NCI-H1048 (cell line): ENCODE measurements at regions not wholly inside any gene's neighbourhood (a gene's known extent, or its start where the extent isn't known, plus 50 kb on each side); places are given as distances from the start of the nearest gene placed in this dataset.
"Not testable (repeated sequence)": the region's sequence is repeated elsewhere in the genome, so short reads cannot be mapped to it uniquely, and the experiment has no call there.

Experiments
- DNase-seq: peaks from one replicate; lab custom pipeline; 2025; lab: John Stamatoyannopoulos, UW

- no peak for DNase-seq
Observed at GRCh38 chr21:28419811-28420210, 572.9 kb downstream of the LTN1 start.

DNA sequence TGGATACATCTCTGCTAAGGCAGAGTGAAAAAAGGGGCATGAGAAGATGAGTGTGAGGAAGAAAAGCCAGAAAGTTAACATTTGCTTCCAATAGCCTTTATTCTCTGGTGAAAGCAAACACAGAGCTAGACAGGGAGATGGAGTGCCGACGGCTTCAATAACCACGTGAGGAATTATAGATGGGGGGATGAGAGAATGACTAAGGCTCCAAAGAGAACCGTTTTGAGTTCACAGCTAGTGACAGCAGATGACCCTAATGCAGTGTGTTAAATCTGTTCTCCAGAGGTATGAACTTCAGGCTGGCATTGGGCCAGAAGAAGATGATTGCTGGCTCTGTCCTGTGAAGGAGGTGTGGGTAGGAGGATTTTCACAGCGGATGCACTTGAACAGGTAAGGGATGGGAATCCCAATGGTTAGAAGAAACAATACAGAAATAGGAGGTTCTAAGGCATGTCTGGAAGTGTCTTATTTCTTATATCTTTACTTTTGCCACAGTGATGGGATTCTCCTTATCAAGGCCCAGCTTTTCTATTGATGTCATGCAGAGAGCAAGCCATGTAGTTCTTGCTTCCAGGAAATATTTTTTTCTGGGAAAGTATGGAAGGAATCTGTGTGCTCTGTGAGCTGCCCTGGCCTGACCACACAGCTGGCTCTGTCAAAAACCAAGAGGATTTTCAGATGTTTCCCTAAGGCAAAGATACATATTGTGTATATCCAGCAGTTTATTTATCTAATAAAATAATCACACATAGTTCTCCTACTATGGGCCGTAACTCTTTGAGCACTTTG is 573.8 kb downstream of the LTN1 start:
- no peak for DNase-seq

DNA sequence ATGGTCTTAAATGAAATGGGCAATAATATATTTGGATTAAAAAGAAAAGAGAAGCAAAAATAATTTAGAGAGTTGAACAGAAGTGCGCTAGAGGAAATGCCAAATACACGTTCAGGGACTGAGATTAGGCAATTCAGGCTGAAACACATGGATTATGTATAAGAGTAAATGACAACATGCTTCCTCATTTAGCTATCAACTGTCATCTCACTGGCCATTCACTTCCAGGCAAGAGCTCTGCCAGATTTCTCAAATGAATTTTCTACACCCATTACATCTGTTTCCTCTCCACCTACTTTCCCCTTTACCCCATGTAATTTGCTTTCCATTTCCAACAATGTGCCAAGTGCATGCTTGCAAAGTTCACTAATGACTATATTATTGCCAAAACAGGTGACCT is 582.4 kb downstream of the LTN1 start:
- DNase-seq = no peak

GRCh38 chr21:28402616-28402989 is 590.1 kb downstream of the LTN1 start:
- no peak for DNase-seq

- DNase-seq = no peak
Observed at GRCh38 chr21:28397040-28397439, 595.6 kb downstream of the LTN1 start.

GRCh38 chr21:28396421-28396820 is 596.3 kb downstream of the LTN1 start:
- no peak for DNase-seq

DNA sequence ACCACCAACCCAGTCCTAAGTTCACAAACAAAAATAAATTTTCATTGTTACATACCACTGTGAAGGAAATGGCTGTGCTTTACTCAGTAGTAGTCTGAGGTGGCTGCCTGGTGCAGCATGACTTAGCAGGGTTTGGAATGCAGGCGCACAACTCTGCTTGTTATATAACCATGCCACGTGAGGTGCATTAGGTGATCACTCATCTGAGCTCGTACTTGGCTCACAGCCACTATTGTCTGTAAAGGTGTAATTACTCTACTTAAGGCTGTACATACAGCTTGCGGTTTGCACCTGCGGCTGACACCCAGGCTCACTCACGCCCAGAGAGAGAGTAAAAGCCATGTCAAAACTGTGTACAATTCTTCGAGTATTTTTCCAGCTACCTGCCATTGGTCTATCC is 599.4 kb downstream of the LTN1 start:
- peak; percentile 71 for DNase-seq

- DNase-seq = no peak
Observed at GRCh38 chr21:28391938-28392849, 600.5 kb downstream of the LTN1 start.

DNA sequence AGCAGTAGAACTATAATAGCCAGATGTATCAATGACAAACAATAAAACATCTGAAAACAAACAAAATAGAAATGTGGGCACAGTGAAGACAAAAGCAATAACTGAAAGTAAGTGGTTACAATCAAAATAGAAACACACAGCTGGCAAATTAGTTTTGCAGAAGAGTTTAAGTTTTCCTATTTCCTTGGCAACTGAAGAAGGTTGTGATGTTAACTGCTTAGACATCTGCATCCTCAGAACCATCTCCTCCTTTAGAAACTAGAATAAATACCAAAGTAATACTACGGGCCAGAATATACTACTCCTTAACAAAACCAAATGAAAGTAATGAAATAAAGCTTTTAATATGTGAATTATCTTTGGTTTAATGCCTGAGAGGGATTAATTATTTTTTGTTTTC is 605.5 kb downstream of the LTN1 start:
- DNase-seq = no peak

DNA sequence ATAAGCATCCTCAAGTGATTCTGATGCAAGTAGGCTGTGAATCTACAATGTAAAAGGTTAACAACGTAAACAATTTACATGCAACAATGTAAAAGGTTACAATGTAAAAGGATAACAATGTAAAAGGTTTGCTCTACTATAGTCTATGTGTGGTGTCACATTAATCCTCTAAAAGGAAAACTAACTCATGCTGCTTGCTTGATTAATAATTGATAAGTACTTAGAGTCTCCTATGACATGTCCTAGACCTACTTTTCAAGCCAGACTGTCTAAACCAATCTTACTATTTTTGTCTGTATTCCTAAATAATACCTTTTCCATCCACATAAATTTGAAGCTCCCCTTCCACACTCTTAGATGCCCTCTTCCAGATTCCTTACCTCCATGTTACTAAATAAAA is 606.8 kb downstream of the LTN1 start:
- DNase-seq = no peak

DNA sequence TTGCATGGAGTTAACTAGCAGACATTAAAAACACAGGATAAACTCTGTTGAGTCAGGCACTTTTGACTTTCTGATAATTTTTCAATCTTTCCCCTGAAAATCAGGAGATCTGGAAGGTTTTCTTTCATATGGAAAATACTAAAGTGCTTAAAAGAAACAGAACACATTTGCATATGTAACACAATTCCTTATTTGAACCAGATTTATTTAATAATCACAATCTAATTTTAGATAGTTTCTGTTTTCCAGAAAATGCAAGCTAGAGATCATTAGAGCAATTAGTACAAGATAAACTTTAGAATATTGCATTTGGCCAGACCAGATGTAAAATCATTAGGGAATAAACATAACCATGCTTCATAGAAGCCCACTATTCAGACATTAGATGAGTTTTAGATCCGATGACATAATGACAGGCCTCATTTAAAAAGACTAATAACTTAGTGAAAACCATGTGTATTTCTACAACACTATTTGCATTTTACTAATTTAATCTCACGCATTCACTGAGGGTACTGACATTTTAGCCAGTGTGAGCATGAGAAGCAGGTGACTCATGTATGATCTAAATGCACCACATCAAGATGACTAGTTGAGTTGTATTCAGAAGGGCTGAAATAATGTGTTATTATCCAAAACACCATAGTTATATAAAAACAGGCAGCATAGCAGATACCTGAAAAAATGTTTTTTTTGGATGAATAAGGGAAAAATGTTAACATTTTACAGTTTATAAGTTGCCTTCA is 611.5 kb downstream of the LTN1 start:
- not testable (repeated sequence) for DNase-seq

DNA sequence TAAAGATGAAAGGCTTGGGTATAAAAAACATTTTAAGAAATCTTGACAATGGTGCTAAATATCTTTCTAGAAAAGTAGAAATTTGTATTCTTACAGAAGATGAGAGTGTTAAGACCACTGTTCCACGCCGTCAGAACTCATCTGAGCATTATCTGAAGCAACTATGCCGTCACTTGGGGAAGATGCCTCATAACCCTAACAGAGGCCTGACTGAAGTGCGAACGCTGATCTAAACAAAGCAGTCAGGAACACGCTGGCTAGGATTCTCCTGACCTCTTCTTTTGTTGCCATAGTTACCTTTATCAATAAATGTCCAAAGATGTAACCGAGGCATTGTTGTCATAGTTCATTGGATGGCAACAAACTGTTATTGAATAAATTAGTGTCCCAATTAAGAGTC is 612.4 kb downstream of the LTN1 start:
- DNase-seq = no peak

DNA sequence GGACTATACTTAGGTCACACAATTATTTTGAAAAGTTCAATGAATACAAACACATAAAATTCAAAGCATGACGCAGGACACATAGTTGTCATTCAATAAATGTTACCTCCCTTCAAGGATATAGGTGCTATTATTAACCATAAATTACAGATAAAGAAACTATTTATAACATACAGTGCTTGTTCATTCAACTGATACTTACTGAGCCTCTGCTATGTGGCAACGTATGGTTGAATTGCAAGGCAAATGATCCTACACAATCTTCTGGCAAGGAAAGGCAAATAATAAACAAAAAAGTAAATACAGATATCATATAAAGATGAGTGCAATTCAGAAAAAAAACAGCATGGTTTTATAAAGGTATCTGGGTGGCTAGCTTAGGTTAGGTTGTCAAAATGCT is 614.7 kb downstream of the LTN1 start:
- no peak for DNase-seq

- no peak for DNase-seq
Observed at GRCh38 chr21:28375708-28376385, 616.8 kb downstream of the LTN1 start.

DNA sequence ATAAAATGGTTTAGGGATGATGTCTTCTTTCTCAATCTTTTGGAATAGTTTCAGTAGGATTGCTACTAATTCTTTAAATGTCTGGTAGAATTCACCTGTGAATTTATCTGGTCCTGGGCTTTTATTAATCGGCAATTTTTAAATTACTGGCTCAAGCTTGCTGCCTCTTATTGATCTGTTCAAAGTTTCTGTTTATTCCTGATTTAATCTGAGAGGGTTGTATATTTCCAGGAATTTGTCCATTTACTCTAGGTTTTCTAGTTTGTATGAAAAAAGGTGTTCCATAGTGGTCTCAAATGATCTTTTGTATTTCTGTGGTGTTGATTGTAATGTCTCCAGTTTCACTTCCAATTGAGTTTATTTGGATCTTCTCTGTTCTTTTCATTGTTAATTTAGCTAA is 617.8 kb downstream of the LTN1 start:
- DNase-seq = no peak

DNA sequence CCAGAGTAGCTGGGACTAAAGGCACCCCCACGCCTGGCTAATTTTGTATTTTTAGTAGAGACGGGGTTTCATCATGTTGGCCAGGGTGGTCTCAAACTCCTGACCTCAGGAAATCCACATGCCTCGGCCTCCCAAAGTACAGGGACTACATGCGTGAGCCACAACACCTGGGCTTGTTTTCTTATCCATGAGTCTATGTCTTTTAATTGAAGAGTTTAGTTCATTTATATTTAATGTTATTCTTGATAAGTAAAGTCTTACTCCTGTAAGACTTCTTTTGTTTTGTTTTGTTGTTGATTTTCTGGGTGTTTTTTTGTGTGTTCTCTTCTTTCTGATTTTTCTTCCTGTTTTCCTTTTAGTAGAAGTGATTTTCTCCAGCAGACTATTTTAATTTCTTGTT is 621.0 kb downstream of the LTN1 start:
- DNase-seq = no peak

- no peak for DNase-seq
Observed at GRCh38 chr21:28359300-28359699, 633.4 kb downstream of the LTN1 start.

- no peak for DNase-seq
Observed at GRCh38 chr21:28358702-28359101, 634.0 kb downstream of the LTN1 start.

DNA sequence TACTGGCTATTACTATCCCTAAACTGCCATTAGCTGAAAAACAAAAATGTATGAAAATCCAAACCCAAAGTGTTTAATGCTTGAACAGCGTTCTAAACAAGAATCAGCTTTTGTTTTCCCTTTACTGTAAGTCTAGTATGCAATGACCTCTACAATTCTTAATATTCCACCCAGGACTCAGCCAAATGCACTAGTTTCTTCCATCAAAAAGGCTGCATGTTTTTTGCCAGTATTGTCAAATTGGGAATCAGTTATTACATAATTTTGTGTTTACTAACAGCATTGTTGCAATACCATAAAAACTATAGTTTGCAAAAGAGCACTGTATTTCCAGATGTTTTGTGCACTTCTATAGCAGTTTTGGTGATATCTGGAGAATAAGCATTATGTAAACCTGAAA is 634.5 kb downstream of the LTN1 start:
- DNase-seq = no peak

DNA sequence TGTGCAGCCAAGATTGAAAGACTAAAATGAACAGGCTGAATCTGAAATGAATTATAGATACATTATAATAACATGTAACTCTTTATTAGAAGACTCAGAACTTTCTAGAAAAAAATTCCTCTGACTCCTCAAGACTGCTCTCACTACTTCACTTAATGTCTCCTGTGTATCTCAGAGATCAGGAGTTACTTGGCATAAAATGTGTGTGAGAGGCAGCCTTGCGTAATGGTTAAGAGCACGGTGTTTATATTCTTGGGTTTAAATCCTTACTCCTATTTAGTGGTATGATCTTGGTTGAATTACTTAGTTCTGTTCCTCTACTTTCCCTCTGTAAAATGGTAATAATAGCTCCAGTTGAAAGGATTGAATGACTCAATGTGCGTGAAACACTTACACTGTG is 634.9 kb downstream of the LTN1 start:
- no peak for DNase-seq

DNA sequence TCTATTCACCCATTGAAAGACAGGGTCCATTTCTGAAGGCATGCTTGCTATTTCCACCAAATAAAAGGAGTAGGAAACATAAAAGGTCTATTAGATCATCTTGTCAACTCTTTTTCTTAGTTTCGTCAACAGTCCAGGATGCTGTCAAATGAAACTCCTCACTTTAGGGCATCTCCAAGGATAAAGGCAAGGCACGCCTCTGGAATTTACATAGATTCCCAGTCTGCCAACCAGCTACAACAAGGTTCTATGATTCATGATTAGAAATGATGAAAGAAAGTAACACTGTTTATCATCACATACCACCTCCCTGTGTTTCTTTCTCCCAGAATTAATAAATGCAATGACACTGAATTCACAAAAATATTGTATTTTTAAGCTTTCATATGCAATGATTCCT is 636.3 kb downstream of the LTN1 start:
- no peak for DNase-seq

- DNase-seq = no peak
Observed at GRCh38 chr21:28345934-28346333, 646.7 kb downstream of the LTN1 start.
